Testis (tissue), 2 donors: ENCODE measurements at regions not wholly inside any gene's neighbourhood (a gene's known extent, or its start where the extent isn't known, plus 50 kb on each side); places are given as distances from the start of the nearest gene placed in this dataset.

Source experiments
- DNase-seq: peaks from one replicate; pipeline ENCODE4 v3.0.0-alpha.2; 2019
- H3K27ac ChIP-seq, 2 donors: fragments of 200-600 bp; sonication (generic); one replicate each; pipeline ENCODE4 v1.5.1; 2019
- H3K27me3 ChIP-seq: fragments of 200-600 bp; sonication (generic); one replicate; pipeline ENCODE4 v1.5.1; 2019
- H3K36me3 ChIP-seq: fragments of 200-600 bp; sonication (generic); one replicate; pipeline ENCODE4 v1.5.1; 2017; ENCODE audit warnings: low read depth; ENCODE audit errors: missing control alignments
- H3K4me1 ChIP-seq: fragments of 200-600 bp; sonication (generic); one replicate; pipeline ENCODE4 v1.5.1; 2019
- H3K4me3 ChIP-seq, 2 donors: fragments of 200-600 bp; sonication (generic); one replicate each; pipeline ENCODE4 v1.5.1; 2017 to 2019
- H3K9me3 ChIP-seq: fragments of 200-600 bp; sonication (generic); one replicate; pipeline ENCODE4 v1.5.1; 2017
- POLR2A ChIP-seq: fragments of 450-650 bp; IDR thresholded peaks from one replicate; pipeline ENCODE4 v1.6.1; 2017; ENCODE audit warnings: antibody characterized with exemption, mild to moderate bottlenecking, moderate library complexity
- WGBS, 2 donors: methylation state at CpG; one replicate each; pipeline ENCODE4 v1.1.5; 2018; 5-methylcytosine and 5-hydroxymethylcytosine counted together
- intact Hi-C: fragments of 100-400 bp; cut with DNase I; formaldehyde crosslinking; loops from one replicate; pipeline ENCODE4 v1.15.1; 2023; ENCODE audit warnings: low total_unique reads
- TF ChIP-seq, protein P1 (sequence below), 3 experiments: fragments of 450-650 bp in 2 of 3; fragments of 200-600 bp in 1 of 3; sonication (generic) in 1 of 3; IDR thresholded peaks; one replicate each; pipeline ENCODE4 v1.5.1; 2016 to 2019; ENCODE audit warnings: antibody characterized with exemption in 3 of 3, mild to moderate bottlenecking in 2 of 3, moderate library complexity in 1 of 3

DNA sequence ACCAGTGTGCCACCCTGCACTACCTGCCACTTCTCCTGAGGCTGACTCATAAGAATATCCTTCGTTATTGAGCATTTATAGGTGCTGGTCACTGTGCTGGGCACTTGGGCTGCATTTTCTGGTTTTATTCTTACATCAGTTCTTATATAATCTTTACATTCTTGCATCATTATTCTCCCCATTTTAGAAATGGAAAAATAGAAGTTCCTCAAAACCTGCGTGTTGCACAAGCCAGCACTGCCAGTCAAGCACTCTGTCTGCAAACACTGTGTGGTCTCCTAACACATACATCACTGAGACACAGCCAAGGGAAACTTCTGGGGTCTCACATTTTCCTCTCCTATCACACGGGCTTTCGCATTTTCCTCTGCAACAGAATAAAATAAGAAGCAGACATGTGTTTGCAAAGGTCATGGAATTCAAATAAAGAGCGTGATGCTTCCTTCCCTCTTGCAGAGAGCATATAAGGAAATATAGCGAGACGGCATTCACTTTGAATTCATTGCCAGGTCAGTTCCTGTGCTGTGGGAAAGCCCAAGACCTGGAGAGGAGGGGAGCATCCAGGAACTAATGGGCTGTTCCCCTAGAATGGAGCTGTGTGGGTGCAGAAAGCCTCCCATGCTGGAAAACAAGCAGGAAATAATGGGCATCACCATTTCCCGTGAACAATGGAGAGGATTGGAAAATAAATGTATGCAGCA is 73.9 kb upstream of the SEZ6L start:
- no peaks in the 10 kb centered on the region for H3K36me3 ChIP-seq
- intact Hi-C loops = no loop called here
- TF ChIP-seq POLR2A = no peak
- TF ChIP-seq, protein P1, sequence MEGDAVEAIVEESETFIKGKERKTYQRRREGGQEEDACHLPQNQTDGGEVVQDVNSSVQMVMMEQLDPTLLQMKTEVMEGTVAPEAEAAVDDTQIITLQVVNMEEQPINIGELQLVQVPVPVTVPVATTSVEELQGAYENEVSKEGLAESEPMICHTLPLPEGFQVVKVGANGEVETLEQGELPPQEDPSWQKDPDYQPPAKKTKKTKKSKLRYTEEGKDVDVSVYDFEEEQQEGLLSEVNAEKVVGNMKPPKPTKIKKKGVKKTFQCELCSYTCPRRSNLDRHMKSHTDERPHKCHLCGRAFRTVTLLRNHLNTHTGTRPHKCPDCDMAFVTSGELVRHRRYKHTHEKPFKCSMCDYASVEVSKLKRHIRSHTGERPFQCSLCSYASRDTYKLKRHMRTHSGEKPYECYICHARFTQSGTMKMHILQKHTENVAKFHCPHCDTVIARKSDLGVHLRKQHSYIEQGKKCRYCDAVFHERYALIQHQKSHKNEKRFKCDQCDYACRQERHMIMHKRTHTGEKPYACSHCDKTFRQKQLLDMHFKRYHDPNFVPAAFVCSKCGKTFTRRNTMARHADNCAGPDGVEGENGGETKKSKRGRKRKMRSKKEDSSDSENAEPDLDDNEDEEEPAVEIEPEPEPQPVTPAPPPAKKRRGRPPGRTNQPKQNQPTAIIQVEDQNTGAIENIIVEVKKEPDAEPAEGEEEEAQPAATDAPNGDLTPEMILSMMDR (IDR thresholded peaks at IDR 0.05) = no peak
- no peak overlapping the region for H3K27ac ChIP-seq
- no peaks in the 10 kb centered on the region for H3K9me3 ChIP-seq
- WGBS, 2 donors = 76 to 79% methylated on average over 8 of the region's 8 CpGs
- no peaks in the 10 kb centered on the region for H3K4me1 ChIP-seq
- no peaks in the 10 kb centered on the region for H3K27me3 ChIP-seq
- H3K4me3 ChIP-seq = no peak overlapping the region
- DNase-seq = no peak

DNA sequence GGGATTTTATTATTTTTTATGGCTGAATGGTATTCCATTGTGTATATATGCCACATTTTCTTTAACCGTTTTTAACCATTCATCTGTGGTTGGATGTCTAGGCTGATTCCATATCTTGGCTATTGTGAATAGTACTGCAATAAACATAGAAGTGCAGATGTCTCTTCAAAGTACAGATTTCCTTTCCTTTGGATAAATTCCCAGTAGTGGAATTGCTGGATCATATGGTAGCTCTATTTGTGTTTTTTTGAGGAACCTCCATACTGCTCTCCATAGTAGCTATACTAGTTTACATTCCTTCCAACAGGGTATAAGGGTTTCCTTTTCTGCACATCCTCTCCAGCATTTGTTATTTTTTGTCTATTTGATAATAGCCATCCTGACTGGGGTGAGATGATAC is 71.9 kb upstream of the SEZ6L start:
- H3K4me1 ChIP-seq = no peaks in the 10 kb centered on the region
- H3K4me3 ChIP-seq = no peak overlapping the region
- intact Hi-C loops = no loop called here
- no peak overlapping the region for H3K27ac ChIP-seq
- no peaks in the 10 kb centered on the region for H3K36me3 ChIP-seq
- TF ChIP-seq, protein P1 (IDR thresholded peaks at IDR 0.05) = no peak
- no peak for TF ChIP-seq POLR2A
- H3K9me3 ChIP-seq = no peaks in the 10 kb centered on the region
- no peak for DNase-seq
- no peaks in the 10 kb centered on the region for H3K27me3 ChIP-seq
- 93 to 96% methylated on average over 1 of the region's 1 CpG for WGBS, 2 donors

DNA sequence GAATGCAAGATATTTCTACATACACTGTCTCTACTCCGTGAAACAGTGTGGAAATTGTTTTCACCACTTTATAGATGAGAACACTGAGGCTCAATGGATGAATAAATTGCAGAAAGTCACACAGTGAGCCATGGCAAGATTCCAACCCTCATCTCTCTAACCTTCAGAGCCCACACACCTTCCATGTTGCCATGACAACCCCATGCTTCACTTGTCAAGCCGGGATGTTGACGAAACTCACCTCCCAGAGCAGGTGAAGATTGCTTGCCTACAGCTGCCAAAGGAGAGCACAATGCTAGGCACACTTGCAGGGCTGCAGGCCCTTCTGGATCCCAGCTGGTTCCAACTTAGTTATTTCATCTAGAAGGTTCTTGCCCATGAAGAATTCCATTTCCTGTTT is 71.4 kb upstream of the SEZ6L start:
- H3K4me3 ChIP-seq = no peak overlapping the region
- no peak for DNase-seq
- TF ChIP-seq, protein P1 (IDR thresholded peaks at IDR 0.05) = no peak
- no peak for TF ChIP-seq POLR2A
- no peaks in the 10 kb centered on the region for H3K36me3 ChIP-seq
- no peaks in the 10 kb centered on the region for H3K9me3 ChIP-seq
- H3K27ac ChIP-seq = no peak overlapping the region
- intact Hi-C loops = no loop called here
- 82 to 87% methylated on average over 3 of the region's 3 CpGs for WGBS, 2 donors
- H3K27me3 ChIP-seq = no peaks in the 10 kb centered on the region
- no peaks in the 10 kb centered on the region for H3K4me1 ChIP-seq

DNA sequence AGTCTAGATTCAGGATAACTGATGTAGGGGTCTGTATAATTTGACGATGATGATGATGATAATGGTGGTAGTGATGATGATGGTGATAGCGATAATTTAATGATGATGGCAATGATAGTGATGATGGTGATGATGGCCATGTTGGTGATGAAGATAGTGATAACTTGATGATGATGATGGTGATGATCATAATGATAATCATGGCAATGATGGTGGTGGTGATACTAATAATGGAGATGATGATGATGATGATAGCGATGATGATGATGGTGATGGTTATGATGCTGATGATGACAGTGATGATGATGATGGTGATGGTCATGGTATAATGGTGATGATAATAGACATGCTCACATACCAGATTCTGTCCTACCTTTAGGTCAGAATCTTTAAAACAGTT is 66.2 kb upstream of the SEZ6L start:
- WGBS, 2 donors = 72 to 84% methylated on average over 3 of the region's 3 CpGs
- no peaks in the 10 kb centered on the region for H3K27me3 ChIP-seq
- H3K27ac ChIP-seq = no peak overlapping the region
- no peak for TF ChIP-seq POLR2A
- TF ChIP-seq, protein P1 (IDR thresholded peaks at IDR 0.05) = no peak
- H3K4me1 ChIP-seq = no peaks in the 10 kb centered on the region
- intact Hi-C loops = no loop called here
- no peak for DNase-seq
- H3K9me3 ChIP-seq = no peaks in the 10 kb centered on the region
- H3K4me3 ChIP-seq = no peak overlapping the region
- no peaks in the 10 kb centered on the region for H3K36me3 ChIP-seq

DNA sequence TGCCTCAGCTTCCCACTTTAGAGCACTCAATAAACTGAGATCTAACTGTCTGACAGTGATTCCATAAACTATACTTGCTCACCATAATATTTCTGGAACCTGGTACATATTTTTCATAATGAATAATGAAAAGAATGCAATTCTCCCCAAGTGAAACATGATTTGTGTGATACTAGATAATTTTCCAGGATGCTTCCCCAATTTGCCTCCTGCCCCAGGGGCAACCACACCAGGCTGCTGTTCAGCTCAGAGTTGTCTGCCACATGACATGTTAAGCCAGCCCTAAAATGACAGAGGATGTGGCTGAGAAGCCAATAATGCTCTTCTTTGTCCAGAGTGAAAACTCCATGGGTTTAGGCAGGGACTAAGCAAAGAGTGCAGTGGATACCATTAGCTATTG is 62.9 kb upstream of the SEZ6L start:
- no peaks in the 10 kb centered on the region for H3K9me3 ChIP-seq
- no peaks in the 10 kb centered on the region for H3K36me3 ChIP-seq
- intact Hi-C loops = no loop called here
- H3K4me3 ChIP-seq = no peak overlapping the region
- H3K27ac ChIP-seq = no peak overlapping the region
- H3K27me3 ChIP-seq = no peaks in the 10 kb centered on the region
- TF ChIP-seq, protein P1 (IDR thresholded peaks at IDR 0.05) = no peak
- no peak for TF ChIP-seq POLR2A
- no peaks in the 10 kb centered on the region for H3K4me1 ChIP-seq
- DNase-seq = no peak
